Neural progenitor cell (in vitro differentiated cells): ENCODE measurements at regions not wholly inside any gene's neighbourhood (a gene's known extent, or its start where the extent isn't known, plus 50 kb on each side); places are given as distances from the start of the nearest gene placed in this dataset.
A peak's percentile ranks its signal among the peaks of the same experiment; 100 is the strongest.

Experiments used
- DNase-seq: peaks from one replicate; pipeline ENCODE4 v3.0.0-alpha.2; 2016; ENCODE audit warnings: low spot score
- H2AFZ ChIP-seq: fragments of 200-600 bp; sonication (generic); replicated peaks from 2 replicates; pipeline ENCODE4 v1.6.1; 2016; ENCODE audit warnings: antibody characterized with exemption
- H3F3A ChIP-seq: fragments of 200-600 bp; sonication (generic); 2 replicates; pipeline ENCODE4 v1.6.1; 2016; ENCODE audit warnings: antibody characterized with exemption, low read depth
- H3K27ac ChIP-seq: fragments of 200-600 bp; sonication (generic); 2 replicates; pipeline ENCODE4 v1.5.1; 2016; ENCODE audit warnings: mild to moderate bottlenecking
- H3K27me3 ChIP-seq: fragments of 200-600 bp; sonication (generic); 2 replicates; pipeline ENCODE4 v1.6.1; 2016; ENCODE audit warnings: mild to moderate bottlenecking, moderate library complexity
- H3K36me3 ChIP-seq: fragments of 200-600 bp; sonication (generic); 2 replicates; pipeline ENCODE4 v1.5.1; 2016
- H3K4me1 ChIP-seq: fragments of 200-600 bp; sonication (generic); 2 replicates; pipeline ENCODE4 v1.6.1; 2016; ENCODE audit warnings: mixed run types
- H3K4me2 ChIP-seq: fragments of 200-600 bp; sonication (generic); 2 replicates; pipeline ENCODE4 v1.6.1; 2016
- H3K4me3 ChIP-seq: fragments of 200-600 bp; sonication (generic); 2 replicates; pipeline ENCODE4 v1.5.1; 2016
- H3K79me2 ChIP-seq: fragments of 200-600 bp; sonication (generic); 2 replicates; pipeline ENCODE4 v1.6.1; 2016; ENCODE audit warnings: low read depth
- H3K9ac ChIP-seq: fragments of 200-600 bp; sonication (generic); 2 replicates; pipeline ENCODE4 v1.6.1; 2016
- H3K9me3 ChIP-seq: fragments of 200-600 bp; sonication (generic); 2 replicates; pipeline ENCODE4 v1.5.1; 2016; ENCODE audit warnings: low read depth
- H4K20me1 ChIP-seq: fragments of 200-600 bp; sonication (generic); 2 replicates; pipeline ENCODE4 v1.6.1; 2016; ENCODE audit warnings: low read depth
- H3K27ac Mint-ChIP-seq: 3 replicates; pipeline ENCODE4 v1.8.0; 2021; ENCODE audit warnings: mixed read lengths
- H3K27me3 Mint-ChIP-seq: 2 replicates; pipeline ENCODE4 v1.8.0; 2022; ENCODE audit warnings: low read depth, mild to moderate bottlenecking, inconsistent platforms, moderate library complexity, mixed read lengths; ENCODE audit not compliant: insufficient read depth
- H3K36me3 Mint-ChIP-seq: 3 replicates; pipeline ENCODE4 v1.8.0; 2021; ENCODE audit warnings: mixed read lengths
- H3K4me1 Mint-ChIP-seq: 3 replicates; pipeline ENCODE4 v1.8.0; 2021; ENCODE audit warnings: mixed read lengths
- H3K4me3 Mint-ChIP-seq: 3 replicates; pipeline ENCODE4 v1.8.0; 2021; ENCODE audit warnings: mild to moderate bottlenecking, moderate library complexity, mixed read lengths
- H3K9me3 Mint-ChIP-seq: 3 replicates; pipeline ENCODE4 v1.8.0; 2020; ENCODE audit warnings: mixed read lengths
- EZH2 ChIP-seq: fragments of 200-600 bp; sonication (generic); IDR thresholded peaks from 2 replicates; pipeline ENCODE4 v1.6.1; 2017; ENCODE audit warnings: antibody characterized with exemption, mild to moderate bottlenecking, moderate library complexity
- EZH2phosphoT487 ChIP-seq: fragments of 200-600 bp; sonication (generic); IDR thresholded peaks from 2 replicates; pipeline ENCODE4 v1.6.1; 2017; ENCODE audit warnings: antibody characterized with exemption
- TF ChIP-seq, protein P1 (sequence below): fragments of 200-600 bp; sonication (generic); IDR thresholded peaks from 2 replicates; pipeline ENCODE4 v1.5.1; 2017; ENCODE audit warnings: antibody characterized with exemption, mild to moderate bottlenecking

DNA sequence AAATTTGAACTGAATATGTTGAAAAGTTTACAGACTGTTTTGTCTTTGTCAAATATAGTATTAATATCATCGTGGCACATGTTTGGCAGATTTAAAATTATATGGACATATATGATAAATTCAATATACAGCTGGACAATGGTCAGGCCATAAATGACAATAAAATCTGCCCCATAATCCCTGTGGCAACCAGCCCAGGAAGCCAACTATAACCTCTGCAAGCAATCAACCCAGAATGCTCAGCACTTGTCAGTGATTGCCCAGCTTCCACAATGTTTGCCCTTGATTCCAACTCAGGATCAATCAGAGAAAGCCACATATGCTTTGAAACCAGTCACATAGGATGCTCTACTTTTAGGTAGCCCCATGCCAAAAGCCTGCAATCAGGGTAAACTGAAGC lies 671.9 kb downstream of the SUCLG1 start:
- Histone ChIP-seq H3K4me1 (peaks cover 28% of the 10 kb centered on the region), H3K9me3 (no peaks in the 10 kb centered on the region), H3K36me3 (no peaks in the 10 kb centered on the region), H3K4me3 (no peak overlapping the region), H2AFZ (peak overlapping the region; percentile 59), H3K9ac (no peak overlapping the region), H3K27ac (no peak overlapping the region), H3K27me3 (no peaks in the 10 kb centered on the region), H3K79me2 (no peaks in the 10 kb centered on the region), H3K4me2 (no peak overlapping the region), H4K20me1 (no peaks in the 10 kb centered on the region), H3F3A (no peaks in the 10 kb centered on the region)
- no peak overlapping the region for H3K4me3 Mint-ChIP-seq
- H3K9me3 Mint-ChIP-seq: no peaks in the 10 kb centered on the region
- H3K36me3 Mint-ChIP-seq: no peaks in the 10 kb centered on the region
- DNase-seq: no peak
- H3K27me3 Mint-ChIP-seq: no peaks in the 10 kb centered on the region
- TF ChIP-seq EZH2phosphoT487: no peak
- H3K27ac Mint-ChIP-seq: no peak overlapping the region
- H3K4me1 Mint-ChIP-seq: no peaks in the 10 kb centered on the region

DNA sequence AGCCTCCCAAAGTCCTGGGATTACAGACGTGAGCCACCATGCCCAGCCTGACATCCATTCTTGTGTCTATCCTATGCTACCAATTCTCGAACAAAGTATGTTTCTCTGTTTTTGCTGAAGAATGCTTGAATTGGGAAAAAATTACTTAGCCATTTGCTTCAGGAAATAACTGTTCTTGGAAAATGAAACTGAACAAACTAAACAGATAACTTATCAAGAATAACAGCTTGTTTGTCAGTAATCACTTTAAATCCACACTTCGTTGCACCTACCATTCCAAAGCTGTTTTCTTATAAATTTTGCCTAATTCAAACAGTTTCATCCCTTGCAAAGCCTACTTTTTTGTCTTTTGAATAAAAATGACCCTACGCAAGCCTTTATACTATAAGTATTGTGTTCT lies 672.9 kb downstream of the SUCLG1 start:
- Histone ChIP-seq H2AFZ (no peak overlapping the region), H3F3A (no peaks in the 10 kb centered on the region), H3K79me2 (no peaks in the 10 kb centered on the region), H3K9me3 (no peaks in the 10 kb centered on the region), H3K27me3 (no peaks in the 10 kb centered on the region), H4K20me1 (no peaks in the 10 kb centered on the region), H3K4me2 (no peak overlapping the region), H3K4me1 (peaks cover 28% of the 10 kb centered on the region), H3K4me3 (no peak overlapping the region), H3K36me3 (no peaks in the 10 kb centered on the region), H3K9ac (no peak overlapping the region), H3K27ac (no peak overlapping the region)
- no peak overlapping the region for H3K27ac Mint-ChIP-seq
- no peaks in the 10 kb centered on the region for H3K27me3 Mint-ChIP-seq
- H3K4me3 Mint-ChIP-seq: no peak overlapping the region
- H3K4me1 Mint-ChIP-seq: no peaks in the 10 kb centered on the region
- H3K9me3 Mint-ChIP-seq: peaks cover 4% of the 10 kb centered on the region
- TF ChIP-seq, protein P1, sequence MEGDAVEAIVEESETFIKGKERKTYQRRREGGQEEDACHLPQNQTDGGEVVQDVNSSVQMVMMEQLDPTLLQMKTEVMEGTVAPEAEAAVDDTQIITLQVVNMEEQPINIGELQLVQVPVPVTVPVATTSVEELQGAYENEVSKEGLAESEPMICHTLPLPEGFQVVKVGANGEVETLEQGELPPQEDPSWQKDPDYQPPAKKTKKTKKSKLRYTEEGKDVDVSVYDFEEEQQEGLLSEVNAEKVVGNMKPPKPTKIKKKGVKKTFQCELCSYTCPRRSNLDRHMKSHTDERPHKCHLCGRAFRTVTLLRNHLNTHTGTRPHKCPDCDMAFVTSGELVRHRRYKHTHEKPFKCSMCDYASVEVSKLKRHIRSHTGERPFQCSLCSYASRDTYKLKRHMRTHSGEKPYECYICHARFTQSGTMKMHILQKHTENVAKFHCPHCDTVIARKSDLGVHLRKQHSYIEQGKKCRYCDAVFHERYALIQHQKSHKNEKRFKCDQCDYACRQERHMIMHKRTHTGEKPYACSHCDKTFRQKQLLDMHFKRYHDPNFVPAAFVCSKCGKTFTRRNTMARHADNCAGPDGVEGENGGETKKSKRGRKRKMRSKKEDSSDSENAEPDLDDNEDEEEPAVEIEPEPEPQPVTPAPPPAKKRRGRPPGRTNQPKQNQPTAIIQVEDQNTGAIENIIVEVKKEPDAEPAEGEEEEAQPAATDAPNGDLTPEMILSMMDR: no peak
- TF ChIP-seq EZH2 (no peak), EZH2phosphoT487 (no peak)
- DNase-seq: no peak
- H3K36me3 Mint-ChIP-seq: no peaks in the 10 kb centered on the region

DNA sequence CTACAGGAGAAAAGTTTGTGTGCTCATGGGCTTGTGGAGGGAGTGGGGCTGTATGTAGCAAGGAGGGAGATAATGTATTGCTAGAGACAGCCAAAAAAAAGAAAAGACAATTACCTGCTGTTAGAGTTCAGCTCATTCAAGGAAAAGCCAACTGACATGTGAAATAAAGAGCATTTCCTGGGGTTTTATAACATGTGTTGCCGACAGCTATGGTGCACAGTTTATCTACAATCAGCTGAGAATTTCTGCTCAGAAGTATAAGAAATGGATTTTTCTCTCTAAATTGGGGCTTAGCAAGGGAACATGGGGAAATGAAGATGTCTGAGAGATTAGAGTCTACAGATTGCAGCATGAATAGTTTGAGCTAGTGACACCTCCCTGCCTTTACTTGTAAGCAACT lies 674.1 kb downstream of the SUCLG1 start:
- no peaks in the 10 kb centered on the region for H4K20me1 ChIP-seq
- no peaks in the 10 kb centered on the region for H3K36me3 ChIP-seq
- H3K9ac ChIP-seq: no peak overlapping the region
- peaks cover 4% of the 10 kb centered on the region for H3K9me3 Mint-ChIP-seq
- no peaks in the 10 kb centered on the region for H3K4me1 Mint-ChIP-seq
- no peak overlapping the region for H3K4me3 Mint-ChIP-seq
- no peak overlapping the region for H3K4me2 ChIP-seq
- H3K4me3 ChIP-seq: no peak overlapping the region
- no peaks in the 10 kb centered on the region for H3K9me3 ChIP-seq
- no peak overlapping the region for H3K27ac Mint-ChIP-seq
- H3K27me3 Mint-ChIP-seq: no peaks in the 10 kb centered on the region
- H2AFZ ChIP-seq: peak overlapping the region; percentile 43
- DNase-seq: no peak
- TF ChIP-seq EZH2: no peak
- TF ChIP-seq, protein P1: no peak
- TF ChIP-seq EZH2phosphoT487: no peak
- no peaks in the 10 kb centered on the region for H3K36me3 Mint-ChIP-seq
- peaks cover 28% of the 10 kb centered on the region for H3K4me1 ChIP-seq
- no peaks in the 10 kb centered on the region for H3F3A ChIP-seq
- no peaks in the 10 kb centered on the region for H3K27me3 ChIP-seq
- H3K79me2 ChIP-seq: no peaks in the 10 kb centered on the region
- no peak overlapping the region for H3K27ac ChIP-seq

DNA sequence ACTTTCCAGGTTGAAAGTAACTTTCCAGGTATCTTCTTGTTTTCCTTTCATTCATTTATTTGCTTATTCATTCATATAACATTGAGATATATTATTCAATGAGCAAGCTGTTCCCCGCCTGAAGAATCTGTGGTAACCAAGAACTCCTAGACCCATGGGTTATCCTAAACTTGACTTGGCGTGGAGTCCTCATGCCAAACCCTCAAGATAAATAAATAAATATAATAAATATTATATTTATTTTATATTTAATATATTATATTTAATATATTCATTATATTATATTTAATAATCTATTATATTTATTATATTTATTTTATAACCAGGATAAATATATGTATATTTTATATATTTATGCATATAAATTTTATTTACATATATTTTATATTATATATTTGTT lies 674.8 kb downstream of the SUCLG1 start:
- no peak overlapping the region for H3K27ac ChIP-seq
- no peaks in the 10 kb centered on the region for H3K27me3 Mint-ChIP-seq
- no peak for TF ChIP-seq EZH2
- TF ChIP-seq, protein P1: no peak
- no peak for TF ChIP-seq EZH2phosphoT487
- H2AFZ ChIP-seq: no peak overlapping the region
- no peaks in the 10 kb centered on the region for H3K4me1 Mint-ChIP-seq
- H3F3A ChIP-seq: no peaks in the 10 kb centered on the region
- H3K4me3 ChIP-seq: no peak overlapping the region
- no peak for DNase-seq
- no peak overlapping the region for H3K4me2 ChIP-seq
- H4K20me1 ChIP-seq: no peaks in the 10 kb centered on the region
- H3K36me3 ChIP-seq: no peaks in the 10 kb centered on the region
- no peak overlapping the region for H3K27ac Mint-ChIP-seq
- H3K27me3 ChIP-seq: no peaks in the 10 kb centered on the region
- no peak overlapping the region for H3K4me3 Mint-ChIP-seq
- no peaks in the 10 kb centered on the region for H3K36me3 Mint-ChIP-seq
- H3K9me3 ChIP-seq: no peaks in the 10 kb centered on the region
- no peaks in the 10 kb centered on the region for H3K79me2 ChIP-seq
- H3K9me3 Mint-ChIP-seq: peaks cover 4% of the 10 kb centered on the region
- H3K4me1 ChIP-seq: peaks cover 27% of the 10 kb centered on the region
- H3K9ac ChIP-seq: no peak overlapping the region
